ENCODE measurements at regions not wholly inside any gene's neighbourhood (a gene's known extent, or its start where the extent isn't known, plus 50 kb on each side); places are given as distances from the start of the nearest gene placed in this dataset.

DNA sequence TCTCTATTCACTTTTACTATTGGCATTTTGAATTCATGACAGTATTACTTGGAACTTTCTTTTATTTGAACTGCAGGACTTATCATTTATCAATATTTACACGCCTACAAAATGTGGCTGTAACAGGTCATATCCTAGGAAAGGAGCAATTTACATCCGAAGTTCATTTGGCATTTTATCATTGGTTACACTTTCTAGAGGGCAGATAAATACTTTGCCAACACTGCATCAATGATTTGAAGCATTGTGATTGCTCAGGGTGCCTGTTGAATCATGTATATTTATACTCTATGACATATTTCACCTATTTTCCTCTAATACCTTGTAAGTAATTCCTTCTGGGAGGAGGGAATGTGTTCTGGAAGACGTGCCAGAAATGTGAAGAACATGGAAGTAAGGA lies 136.7 kb downstream of the MID1IP1 start:
- Histone ChIP-seq H3K36me3 (ENCODE audit: control insufficient read depth in 1 of 2, insufficient read depth in 2 of 2, low read depth in 1 of 2, low read length in 2 of 2) (no peaks in the 10 kb centered on the region), H3K27me3 (ENCODE audit: control insufficient read depth in 1 of 2, insufficient read depth in 1 of 2, low read length in 2 of 2) (no peaks in the 10 kb centered on the region), H2BK15ac (ENCODE audit: low read depth, poor library complexity, severe bottlenecking) (no peak overlapping the region), H3K4ac (ENCODE audit: low read depth in 1 of 2, low read length in 2 of 2) (no peak overlapping the region), H3K9ac (ENCODE audit: low read length) (no peak overlapping the region), H4K91ac (ENCODE audit: low read length) (no peak overlapping the region), H3K4me2 (ENCODE audit: low read length, poor library complexity, severe bottlenecking) (no peak overlapping the region), H2BK12ac (ENCODE audit: low read length in 2 of 2) (no peak overlapping the region), H3K79me1 (replicated peaks; ENCODE audit: low read length, poor library complexity, severe bottlenecking) (no peaks in the 10 kb centered on the region), H3K18ac (ENCODE audit: low read depth in 1 of 2, low read length in 2 of 2) (no peak overlapping the region), H2BK120ac (ENCODE audit: low read depth, low read length) (no peak overlapping the region), H2BK5ac (ENCODE audit: low read depth, low read length, poor library complexity, severe bottlenecking) (no peak overlapping the region), H4K8ac (ENCODE audit: low read length) (no peak overlapping the region), H3K4me1 (ENCODE audit: control insufficient read depth, insufficient read depth, low read depth, low read length) (no peaks in the 10 kb centered on the region), H3K23ac (ENCODE audit: low read length in 2 of 2) (no peak overlapping the region), H2AK5ac (ENCODE audit: low read length, severe bottlenecking) (no peak overlapping the region), H3K14ac (ENCODE audit: low read length in 2 of 2) (no peak overlapping the region), H3K4me3 (ENCODE audit: insufficient read depth in 1 of 2, low read depth in 1 of 2, low read length in 2 of 2) (no peak overlapping the region), H3K9me3 (ENCODE audit: control insufficient read depth, low read length) (peaks cover 8% of the 10 kb centered on the region), H2AFZ (ENCODE audit: low read depth, low read length) (no peak overlapping the region), H3K27ac (ENCODE audit: low read length, poor library complexity, severe bottlenecking) (no peak overlapping the region)
- WGBS: no CpG with 5 or more reads among the region's 3 CpGs
- no peak for DNase-seq

DNA sequence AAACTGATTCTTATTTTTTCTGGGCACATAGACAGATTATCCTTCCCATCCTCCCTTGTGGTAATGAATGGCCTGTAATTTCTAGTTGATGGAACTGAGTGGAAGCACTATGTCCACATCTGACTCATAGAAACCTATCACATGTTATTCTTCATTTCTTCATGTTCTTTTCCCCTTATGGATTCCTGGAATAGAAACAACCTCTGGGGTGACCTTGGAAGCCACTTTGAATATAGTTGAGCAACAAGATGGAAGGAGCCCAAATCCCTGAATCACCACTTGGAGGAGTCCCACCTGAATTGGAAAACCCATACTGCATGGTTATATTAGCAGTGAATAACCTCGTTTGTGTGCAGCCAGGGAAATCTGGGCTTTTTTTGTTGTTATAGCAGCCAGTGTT lies 137.8 kb downstream of the MID1IP1 start:
- H2AFZ ChIP-seq (ENCODE audit: low read depth, low read length): no peak overlapping the region
- H3K9ac ChIP-seq (ENCODE audit: low read length): peak overlapping the region; percentile 76
- no peak overlapping the region for H3K14ac ChIP-seq (ENCODE audit: low read length in 2 of 2)
- no peaks in the 10 kb centered on the region for H3K27me3 ChIP-seq (ENCODE audit: control insufficient read depth in 1 of 2, insufficient read depth in 1 of 2, low read length in 2 of 2)
- WGBS: no CpG with 5 or more reads among the region's 1 CpG
- no peak overlapping the region for H3K4ac ChIP-seq (ENCODE audit: low read depth in 1 of 2, low read length in 2 of 2)
- H3K4me1 ChIP-seq (ENCODE audit: control insufficient read depth, insufficient read depth, low read depth, low read length): no peaks in the 10 kb centered on the region
- H3K23ac ChIP-seq (ENCODE audit: low read length in 2 of 2): no peak overlapping the region
- no peak overlapping the region for H2AK5ac ChIP-seq (ENCODE audit: low read length, severe bottlenecking)
- no peak overlapping the region for H2BK12ac ChIP-seq (ENCODE audit: low read length in 2 of 2)
- H3K18ac ChIP-seq (ENCODE audit: low read depth in 1 of 2, low read length in 2 of 2): no peak overlapping the region
- no peaks in the 10 kb centered on the region for H3K79me1 ChIP-seq (replicated peaks; ENCODE audit: low read length, poor library complexity, severe bottlenecking)
- no peak overlapping the region for H3K4me3 ChIP-seq (ENCODE audit: insufficient read depth in 1 of 2, low read depth in 1 of 2, low read length in 2 of 2)
- no peak overlapping the region for H3K27ac ChIP-seq (ENCODE audit: low read length, poor library complexity, severe bottlenecking)
- no peak overlapping the region for H4K91ac ChIP-seq (ENCODE audit: low read length)
- H2BK5ac ChIP-seq (ENCODE audit: low read depth, low read length, poor library complexity, severe bottlenecking): no peak overlapping the region
- no peak overlapping the region for H3K4me2 ChIP-seq (ENCODE audit: low read length, poor library complexity, severe bottlenecking)
- no peaks in the 10 kb centered on the region for H3K36me3 ChIP-seq (ENCODE audit: control insufficient read depth in 1 of 2, insufficient read depth in 2 of 2, low read depth in 1 of 2, low read length in 2 of 2)
- H3K9me3 ChIP-seq (ENCODE audit: control insufficient read depth, low read length): peaks cover 19% of the 10 kb centered on the region
- H2BK120ac ChIP-seq (ENCODE audit: low read depth, low read length): no peak overlapping the region
- DNase-seq: peak; percentile 44
- H2BK15ac ChIP-seq (ENCODE audit: low read depth, poor library complexity, severe bottlenecking): no peak overlapping the region
- H4K8ac ChIP-seq (ENCODE audit: low read length): no peak overlapping the region

DNA sequence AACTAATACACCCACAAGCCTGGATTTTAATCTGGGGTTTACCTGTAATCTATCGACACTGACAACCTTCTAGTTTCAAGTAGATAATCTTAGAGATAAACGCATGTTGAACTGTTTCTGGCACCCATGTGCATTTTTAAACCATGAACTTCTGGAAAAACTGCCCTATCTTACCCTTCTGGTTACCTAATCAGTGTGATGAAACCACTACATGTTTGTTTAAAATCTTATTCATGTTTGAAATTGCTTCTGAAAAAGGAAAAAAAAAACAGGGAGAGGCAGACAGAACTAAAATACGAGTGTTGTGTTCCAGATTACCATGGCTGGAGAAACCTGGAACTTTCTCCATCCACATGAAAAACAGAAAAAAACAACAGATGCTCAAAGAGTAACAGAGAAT lies 139.3 kb downstream of the MID1IP1 start:
- Histone ChIP-seq H3K4me3 (ENCODE audit: insufficient read depth in 1 of 2, low read depth in 1 of 2, low read length in 2 of 2) (no peak overlapping the region), H2AK5ac (ENCODE audit: low read length, severe bottlenecking) (no peak overlapping the region), H3K4me2 (ENCODE audit: low read length, poor library complexity, severe bottlenecking) (no peak overlapping the region), H2BK12ac (ENCODE audit: low read length in 2 of 2) (no peak overlapping the region), H3K36me3 (ENCODE audit: control insufficient read depth in 1 of 2, insufficient read depth in 2 of 2, low read depth in 1 of 2, low read length in 2 of 2) (no peaks in the 10 kb centered on the region), H2AFZ (ENCODE audit: low read depth, low read length) (no peak overlapping the region), H3K27ac (ENCODE audit: low read length, poor library complexity, severe bottlenecking) (no peak overlapping the region), H3K4me1 (ENCODE audit: control insufficient read depth, insufficient read depth, low read depth, low read length) (no peaks in the 10 kb centered on the region), H3K79me1 (replicated peaks; ENCODE audit: low read length, poor library complexity, severe bottlenecking) (no peaks in the 10 kb centered on the region), H3K18ac (ENCODE audit: low read depth in 1 of 2, low read length in 2 of 2) (no peak overlapping the region), H4K91ac (ENCODE audit: low read length) (no peak overlapping the region), H3K14ac (ENCODE audit: low read length in 2 of 2) (no peak overlapping the region), H2BK15ac (ENCODE audit: low read depth, poor library complexity, severe bottlenecking) (no peak overlapping the region), H3K4ac (ENCODE audit: low read depth in 1 of 2, low read length in 2 of 2) (no peak overlapping the region), H2BK5ac (ENCODE audit: low read depth, low read length, poor library complexity, severe bottlenecking) (no peak overlapping the region), H3K9ac (ENCODE audit: low read length) (peak overlapping the region; percentile 30), H4K8ac (ENCODE audit: low read length) (no peak overlapping the region), H3K9me3 (ENCODE audit: control insufficient read depth, low read length) (peaks cover 27% of the 10 kb centered on the region), H3K27me3 (ENCODE audit: control insufficient read depth in 1 of 2, insufficient read depth in 1 of 2, low read length in 2 of 2) (no peaks in the 10 kb centered on the region), H2BK120ac (ENCODE audit: low read depth, low read length) (no peak overlapping the region), H3K23ac (ENCODE audit: low read length in 2 of 2) (no peak overlapping the region)
- WGBS: 100% methylated on average over 1 of the region's 3 CpGs
- DNase-seq: peak; percentile 0

DNA sequence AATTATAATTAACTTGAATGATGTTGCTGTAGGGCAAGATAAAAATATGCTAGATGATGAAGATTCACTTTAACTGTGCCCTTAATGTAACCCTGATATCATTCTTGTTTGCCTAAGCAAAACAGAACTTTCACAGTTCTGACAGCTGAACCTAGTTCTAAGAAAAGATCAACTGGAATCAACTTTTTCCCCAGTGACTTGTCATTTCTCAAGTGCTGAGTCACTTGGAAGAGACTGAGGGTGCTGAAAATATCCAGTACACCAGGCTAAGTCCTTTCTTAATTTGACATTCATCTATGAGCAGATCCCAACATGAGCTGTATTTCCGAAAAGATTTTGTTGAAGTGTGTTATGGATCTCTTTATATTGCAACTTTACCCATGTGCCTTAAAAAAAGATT lies 140.4 kb downstream of the MID1IP1 start:
- H3K36me3 ChIP-seq (ENCODE audit: control insufficient read depth in 1 of 2, insufficient read depth in 2 of 2, low read depth in 1 of 2, low read length in 2 of 2): no peaks in the 10 kb centered on the region
- H2BK15ac ChIP-seq (ENCODE audit: low read depth, poor library complexity, severe bottlenecking): no peak overlapping the region
- no peaks in the 10 kb centered on the region for H3K27me3 ChIP-seq (ENCODE audit: control insufficient read depth in 1 of 2, insufficient read depth in 1 of 2, low read length in 2 of 2)
- no peak overlapping the region for H2AK5ac ChIP-seq (ENCODE audit: low read length, severe bottlenecking)
- H3K79me1 ChIP-seq (replicated peaks; ENCODE audit: low read length, poor library complexity, severe bottlenecking): no peaks in the 10 kb centered on the region
- DNase-seq: peak; percentile 6
- no peak overlapping the region for H2AFZ ChIP-seq (ENCODE audit: low read depth, low read length)
- H3K9ac ChIP-seq (ENCODE audit: low read length): peak overlapping the region; percentile 30
- no peak overlapping the region for H4K8ac ChIP-seq (ENCODE audit: low read length)
- H4K91ac ChIP-seq (ENCODE audit: low read length): no peak overlapping the region
- H3K27ac ChIP-seq (ENCODE audit: low read length, poor library complexity, severe bottlenecking): no peak overlapping the region
- no peaks in the 10 kb centered on the region for H3K4me1 ChIP-seq (ENCODE audit: control insufficient read depth, insufficient read depth, low read depth, low read length)
- no peak overlapping the region for H3K18ac ChIP-seq (ENCODE audit: low read depth in 1 of 2, low read length in 2 of 2)
- no peak overlapping the region for H3K4me3 ChIP-seq (ENCODE audit: insufficient read depth in 1 of 2, low read depth in 1 of 2, low read length in 2 of 2)
- WGBS: no CpG with 5 or more reads among the region's 1 CpG
- H2BK12ac ChIP-seq (ENCODE audit: low read length in 2 of 2): no peak overlapping the region
- no peak overlapping the region for H2BK120ac ChIP-seq (ENCODE audit: low read depth, low read length)
- no peak overlapping the region for H3K4me2 ChIP-seq (ENCODE audit: low read length, poor library complexity, severe bottlenecking)
- H2BK5ac ChIP-seq (ENCODE audit: low read depth, low read length, poor library complexity, severe bottlenecking): no peak overlapping the region
- peaks cover 28% of the 10 kb centered on the region for H3K9me3 ChIP-seq (ENCODE audit: control insufficient read depth, low read length)
- H3K4ac ChIP-seq (ENCODE audit: low read depth in 1 of 2, low read length in 2 of 2): no peak overlapping the region
- no peak overlapping the region for H3K23ac ChIP-seq (ENCODE audit: low read length in 2 of 2)
- no peak overlapping the region for H3K14ac ChIP-seq (ENCODE audit: low read length in 2 of 2)
